Sciatic nerve (tissue), 2 donors: ENCODE measurements at regions not wholly inside any gene's neighbourhood (a gene's known extent, or its start where the extent isn't known, plus 50 kb on each side); places are given as distances from the start of the nearest gene placed in this dataset.

Experiments
- ATAC-seq: fragments of 200-7000 bp; cut with Tn5 transposase; one replicate; pipeline ENCODE4 v1.9.1; 2020; ENCODE audit warnings: mild to moderate bottlenecking, moderate library complexity
- DNase-seq: peaks from one replicate; pipeline ENCODE4 v3.0.0-alpha.2; 2020; ENCODE audit warnings: low spot score
- intact Hi-C: fragments of 100-400 bp; cut with DNase I; formaldehyde crosslinking; loops from one replicate; pipeline ENCODE4 v1.14.2; 2022
- donor health status: DM: no; HTN: no; CAD: no.
- donor health status: DM: no; HTN: no; CAD: no.

DNA sequence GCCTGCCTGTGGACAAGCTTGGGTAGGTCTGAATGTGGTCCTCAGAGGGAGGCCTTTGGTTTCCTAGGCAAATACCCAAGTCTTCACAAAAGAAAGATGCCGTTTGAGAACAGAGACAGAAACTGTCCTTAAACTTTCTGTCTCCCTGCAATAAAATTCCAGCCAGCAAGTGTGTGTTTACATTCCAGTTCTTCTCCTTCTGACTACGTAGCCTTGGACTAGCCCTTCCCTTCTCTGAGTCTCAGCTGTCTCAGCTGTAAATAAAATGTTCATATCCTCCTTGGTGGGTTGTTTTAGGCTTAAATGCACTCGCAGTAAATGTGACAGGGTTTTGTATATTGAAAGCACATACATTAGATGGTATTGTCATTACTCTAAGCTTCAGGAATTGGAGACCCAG is 561.2 kb upstream of the MKI67 start:
- ATAC-seq (no peak), DNase-seq (no peak)
- intact Hi-C loops = no loop called here

GRCh38 chr10:128687927-128688549 is 561.8 kb upstream of the MKI67 start:
- intact Hi-C loops = no loop called here
- no peak for DNase-seq
- no peak for ATAC-seq

GRCh38 chr10:128689667-128690066 is 563.4 kb upstream of the MKI67 start:
- intact Hi-C loops = no loop called here
- ATAC-seq = no peak
- DNase-seq = no peak

DNA sequence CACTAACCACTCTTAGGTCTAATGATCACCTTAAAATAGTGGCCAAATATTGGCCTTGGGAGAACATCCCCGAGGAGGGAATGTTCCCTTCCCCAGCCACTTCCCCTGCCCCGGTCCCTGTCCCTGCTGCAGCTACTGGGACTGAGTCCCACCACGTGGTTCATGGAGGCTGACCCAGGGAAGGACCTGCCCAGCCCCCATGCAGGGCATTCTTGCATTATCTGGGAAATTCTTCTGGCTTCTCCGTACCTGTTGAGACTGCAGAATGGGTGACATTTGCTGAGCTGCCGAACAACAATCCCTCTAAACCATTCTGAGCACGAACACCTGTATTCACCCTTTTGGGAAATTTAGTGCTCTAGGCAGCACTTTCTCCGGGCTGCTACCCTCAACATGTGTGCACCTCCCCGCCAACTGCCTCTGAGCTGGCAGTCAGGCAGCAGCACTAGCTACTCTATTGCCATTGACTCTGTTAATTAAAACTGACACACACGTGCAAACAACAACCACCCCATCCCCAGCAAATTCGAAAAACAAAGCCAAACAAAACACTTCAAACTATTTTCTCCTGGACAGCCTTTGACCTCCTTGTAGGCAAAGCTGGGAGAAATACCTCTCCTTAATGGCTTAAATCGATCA is 567.4 kb upstream of the MKI67 start:
- no peak for ATAC-seq
- no peak for DNase-seq
- intact Hi-C loops = no loop called here

DNA sequence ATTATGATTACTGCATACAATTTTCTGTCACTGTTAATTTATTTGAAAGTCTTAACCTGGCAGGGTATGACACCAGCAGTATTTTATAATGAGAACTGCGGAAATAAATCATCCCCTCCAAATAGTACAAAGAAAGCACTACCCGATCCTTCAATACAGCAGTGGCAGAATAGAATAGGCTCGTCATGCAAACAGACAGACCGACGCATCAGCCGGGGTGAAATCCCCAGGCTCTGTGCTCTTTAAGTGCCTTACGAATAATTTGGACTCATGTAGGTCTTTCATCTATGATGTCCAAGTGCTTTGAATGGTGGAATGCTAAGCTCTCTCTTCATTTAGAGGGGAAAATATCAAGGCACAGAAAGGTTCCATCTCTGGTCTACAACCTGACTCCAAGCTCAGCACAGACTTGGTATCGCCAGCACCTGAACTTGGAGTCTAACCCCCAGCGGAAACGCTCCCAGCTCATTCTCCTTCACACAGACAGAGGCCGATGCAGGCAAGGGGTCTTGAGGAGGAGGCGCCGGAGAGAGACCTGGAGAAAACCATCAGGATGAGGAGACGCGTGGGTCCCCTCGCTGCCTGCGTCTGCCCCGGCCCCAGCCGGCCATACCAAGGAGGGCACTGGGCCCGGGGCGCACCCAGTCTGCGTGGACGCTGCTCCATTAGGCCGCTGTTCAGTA is 568.1 kb upstream of the MKI67 start:
- DNase-seq = no peak

GRCh38 chr10:128694851-128695725 is 568.9 kb upstream of the MKI67 start:
- ATAC-seq (no peak), DNase-seq (no peak)
- intact Hi-C loops = no loop called here

More for the DNA sequence above, 568.1 kb upstream of the MKI67 start:
- intact Hi-C loops = no loop called here
- no peak for ATAC-seq

GRCh38 chr10:128695931-128696330 is 569.7 kb upstream of the MKI67 start:
- ATAC-seq = no peak
- intact Hi-C loops = no loop called here

GRCh38 chr10:128697437-128697836 is 571.2 kb upstream of the MKI67 start:
- intact Hi-C loops = no loop called here
- no peak for ATAC-seq

More at GRCh38 chr10:128695931-128696330, 569.7 kb upstream of the MKI67 start:
- no peak for DNase-seq

GRCh38 chr10:128701381-128701780 is 575.2 kb upstream of the MKI67 start:
- intact Hi-C loops = no loop called here
- ATAC-seq (no peak), DNase-seq (no peak)

More at GRCh38 chr10:128697437-128697836, 571.2 kb upstream of the MKI67 start:
- DNase-seq = no peak

- ATAC-seq (no peak), DNase-seq (no peak)
- intact Hi-C loops = no loop called here
These were observed 575.6 kb upstream of the MKI67 start for GRCh38 chr10:128701837-128702236.

- DNase-seq (no peak), ATAC-seq (no peak)
- intact Hi-C loops = no loop called here
These were observed 578.5 kb upstream of the MKI67 start for GRCh38 chr10:128704716-128705115.

- ATAC-seq = no peak
- DNase-seq = no peak
- intact Hi-C loops = no loop called here
These were observed 582.0 kb upstream of the MKI67 start for GRCh38 chr10:128708182-128708581.

DNA sequence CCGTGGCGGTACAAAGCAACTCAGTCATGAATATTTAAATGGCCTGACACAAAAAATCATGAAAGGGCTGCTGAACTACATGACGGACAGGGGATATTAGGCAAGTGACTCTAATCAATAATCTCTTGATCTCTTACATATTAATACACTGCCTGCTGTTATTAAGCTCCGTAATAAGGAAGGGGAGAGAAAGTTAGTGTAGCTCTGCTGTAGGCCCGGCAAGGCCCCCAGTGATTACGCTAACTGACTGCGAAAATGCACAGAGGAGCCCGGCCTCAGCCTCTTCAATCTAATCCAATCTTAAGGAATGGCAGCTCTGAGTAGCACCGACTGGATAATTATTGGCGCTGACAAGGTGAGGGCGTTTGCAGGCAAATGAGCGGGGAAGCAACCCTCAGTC is 583.5 kb upstream of the MKI67 start:
- DNase-seq (no peak), ATAC-seq (no peak)
- intact Hi-C loops = no loop called here

GRCh38 chr10:128710098-128710797 is 584.0 kb upstream of the MKI67 start:
- ATAC-seq = no peak
- no peak for DNase-seq
- intact Hi-C loops = no loop called here

- DNase-seq (no peak), ATAC-seq (no peak)
- intact Hi-C loops = no loop called here
These were observed 584.6 kb upstream of the MKI67 start for GRCh38 chr10:128710798-128711183.

DNA sequence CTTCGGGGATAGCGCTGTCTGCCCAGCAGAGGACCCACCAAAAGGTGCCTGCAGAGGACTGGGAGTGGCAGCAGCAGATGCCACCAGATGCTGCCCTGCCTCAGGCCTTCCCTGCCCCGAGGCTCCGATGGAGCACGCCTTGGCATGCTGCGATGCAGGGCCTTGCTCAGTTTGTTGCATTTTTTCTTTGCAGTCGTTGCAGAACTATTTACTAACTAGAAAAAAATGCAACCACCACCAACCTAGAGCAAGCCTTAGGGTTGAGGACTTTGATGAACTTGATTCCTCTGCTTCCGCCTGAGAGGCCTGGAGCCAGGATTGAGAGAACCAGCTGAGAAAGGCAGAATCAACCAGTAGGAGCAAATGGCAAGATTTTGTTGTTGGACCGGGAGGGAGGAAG is 585.6 kb upstream of the MKI67 start:
- intact Hi-C loops = no loop called here
- no peak for DNase-seq
- ATAC-seq = no peak

DNA sequence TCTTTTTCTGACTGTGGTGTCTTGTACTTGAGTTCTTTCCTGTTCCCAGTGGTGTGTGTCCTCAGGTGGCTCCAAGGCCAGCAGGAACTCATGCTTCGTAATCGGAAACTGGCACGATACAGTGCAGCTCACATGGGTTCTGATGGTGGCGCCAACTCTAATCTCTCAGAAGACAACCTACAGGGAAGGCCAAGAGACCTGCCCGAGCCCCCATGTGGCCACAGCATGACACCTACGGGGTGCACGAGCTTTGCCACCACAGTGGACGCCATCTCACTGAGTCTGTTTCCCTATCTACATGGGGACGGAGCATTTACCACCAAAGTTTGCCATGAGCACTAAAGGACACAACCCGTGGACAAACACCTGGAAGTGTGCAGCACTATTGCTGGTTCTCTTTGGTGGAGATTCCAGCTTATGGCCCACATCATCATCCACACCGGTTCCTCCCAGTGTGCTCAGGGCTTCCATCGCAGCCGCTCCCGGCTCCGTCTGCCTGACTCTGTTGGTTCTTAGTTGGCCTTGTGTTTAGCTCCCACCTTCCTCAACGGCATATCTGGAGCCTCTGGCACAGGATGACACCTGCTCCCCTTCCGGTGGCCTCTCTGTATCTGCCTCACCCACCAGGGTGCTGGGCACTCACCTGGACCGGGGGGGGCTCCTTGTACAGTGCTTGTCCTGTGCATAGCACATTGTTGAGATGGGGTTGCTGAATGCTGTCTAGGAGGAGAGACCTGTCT is 586.6 kb upstream of the MKI67 start:
- ATAC-seq = no peak

DNA sequence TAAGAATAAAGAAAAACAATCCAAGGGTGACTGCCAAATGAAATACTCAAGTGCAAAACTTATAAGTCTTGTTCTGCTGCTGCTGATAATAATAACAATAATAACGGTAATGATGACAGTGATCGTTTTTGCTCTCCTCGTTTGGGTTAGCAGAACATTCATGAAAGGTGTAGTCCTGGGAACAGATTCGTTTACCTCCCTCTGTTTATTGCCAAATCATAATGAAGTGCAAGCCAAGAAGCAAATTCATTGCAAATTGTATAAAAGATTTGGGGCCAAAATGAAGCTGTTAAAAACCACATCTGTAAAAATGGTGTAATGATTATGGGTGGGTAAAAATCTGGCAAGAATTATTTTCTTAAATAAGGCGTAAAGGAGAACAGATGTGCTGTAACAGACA is 587.2 kb upstream of the MKI67 start:
- DNase-seq (no peak), ATAC-seq (no peak)
- intact Hi-C loops = no loop called here

More for the DNA sequence above, 586.6 kb upstream of the MKI67 start:
- DNase-seq = no peak
- intact Hi-C loops = no loop called here
